ENCODE measurements at regions not wholly inside any gene's neighbourhood (a gene's known extent, or its start where the extent isn't known, plus 50 kb on each side); places are given as distances from the start of the nearest gene placed in this dataset.

- H3K4me3 ChIP-seq (ENCODE audit: low read depth, low read length), result no peak overlapping the region
- TF ChIP-seq, protein P1, sequence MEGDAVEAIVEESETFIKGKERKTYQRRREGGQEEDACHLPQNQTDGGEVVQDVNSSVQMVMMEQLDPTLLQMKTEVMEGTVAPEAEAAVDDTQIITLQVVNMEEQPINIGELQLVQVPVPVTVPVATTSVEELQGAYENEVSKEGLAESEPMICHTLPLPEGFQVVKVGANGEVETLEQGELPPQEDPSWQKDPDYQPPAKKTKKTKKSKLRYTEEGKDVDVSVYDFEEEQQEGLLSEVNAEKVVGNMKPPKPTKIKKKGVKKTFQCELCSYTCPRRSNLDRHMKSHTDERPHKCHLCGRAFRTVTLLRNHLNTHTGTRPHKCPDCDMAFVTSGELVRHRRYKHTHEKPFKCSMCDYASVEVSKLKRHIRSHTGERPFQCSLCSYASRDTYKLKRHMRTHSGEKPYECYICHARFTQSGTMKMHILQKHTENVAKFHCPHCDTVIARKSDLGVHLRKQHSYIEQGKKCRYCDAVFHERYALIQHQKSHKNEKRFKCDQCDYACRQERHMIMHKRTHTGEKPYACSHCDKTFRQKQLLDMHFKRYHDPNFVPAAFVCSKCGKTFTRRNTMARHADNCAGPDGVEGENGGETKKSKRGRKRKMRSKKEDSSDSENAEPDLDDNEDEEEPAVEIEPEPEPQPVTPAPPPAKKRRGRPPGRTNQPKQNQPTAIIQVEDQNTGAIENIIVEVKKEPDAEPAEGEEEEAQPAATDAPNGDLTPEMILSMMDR (conservative IDR thresholded peaks at IDR 0.05; ENCODE audit: low read depth, low read length), result no peak
- peak; percentile 87 for DNase-seq (ENCODE audit: low read depth)
Observed at GRCh38 chr1:228860911-228861831, 125.9 kb downstream of the RHOU start.

GRCh38 chr1:228861832-228862180, 126.5 kb downstream of the RHOU start:
- TF ChIP-seq, protein P1 (conservative IDR thresholded peaks at IDR 0.05; ENCODE audit: low read depth, low read length), result no peak

DNA sequence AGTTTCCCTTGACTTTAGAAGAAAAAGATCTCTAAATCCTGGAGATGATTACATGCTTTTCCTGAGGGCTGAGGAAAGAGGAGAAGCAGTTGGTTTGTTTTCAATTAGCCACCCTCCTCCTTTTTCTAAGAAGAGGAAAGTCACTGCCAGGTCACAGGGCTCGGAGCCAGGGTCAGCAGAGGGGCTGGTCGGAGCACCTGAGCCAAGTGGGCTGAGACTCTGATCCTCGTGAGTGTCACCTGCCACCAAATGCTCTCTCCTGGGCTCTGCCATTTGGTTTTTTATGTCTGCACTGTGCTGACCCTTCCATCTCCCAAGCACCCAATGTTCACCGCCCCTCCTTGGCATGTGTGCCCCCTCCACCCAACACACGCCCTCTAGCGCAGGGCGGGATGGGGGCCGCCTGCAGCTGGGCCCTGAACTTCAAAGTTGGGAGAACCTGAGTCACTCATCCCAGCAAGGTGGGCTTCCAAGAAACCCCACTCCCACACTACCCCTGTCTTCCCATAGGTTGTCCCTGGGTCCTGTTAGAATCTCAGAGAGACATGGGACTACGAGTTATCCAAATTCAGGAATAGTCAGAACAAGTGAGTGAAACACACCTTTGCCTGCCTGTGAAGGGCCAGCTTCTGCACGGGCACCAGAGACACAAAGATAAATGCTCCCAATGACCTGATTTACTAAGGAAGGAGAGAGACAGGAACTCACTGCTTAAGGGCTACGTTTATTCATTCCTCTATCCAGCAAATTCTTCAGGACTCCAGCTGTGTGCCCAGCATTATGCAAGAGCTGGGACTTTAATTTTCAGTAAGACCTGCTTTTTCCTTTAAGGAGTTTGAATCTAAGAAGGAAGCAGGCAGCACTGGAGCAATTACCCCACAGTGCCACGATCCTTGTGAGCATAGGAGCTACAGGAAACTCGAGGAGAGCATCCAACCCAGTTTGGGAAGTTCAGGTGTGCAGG, 127.5 kb downstream of the RHOU start:
- no peak for DNase-seq (ENCODE audit: low read depth)
- TF ChIP-seq, protein P1 (conservative IDR thresholded peaks at IDR 0.05; ENCODE audit: low read depth, low read length), result no peak
- no peak overlapping the region for H3K4me3 ChIP-seq (ENCODE audit: low read depth, low read length)

More at GRCh38 chr1:228861832-228862180, 126.5 kb downstream of the RHOU start:
- H3K4me3 ChIP-seq (ENCODE audit: low read depth, low read length), result no peak overlapping the region
- DNase-seq (ENCODE audit: low read depth), result no peak

DNA sequence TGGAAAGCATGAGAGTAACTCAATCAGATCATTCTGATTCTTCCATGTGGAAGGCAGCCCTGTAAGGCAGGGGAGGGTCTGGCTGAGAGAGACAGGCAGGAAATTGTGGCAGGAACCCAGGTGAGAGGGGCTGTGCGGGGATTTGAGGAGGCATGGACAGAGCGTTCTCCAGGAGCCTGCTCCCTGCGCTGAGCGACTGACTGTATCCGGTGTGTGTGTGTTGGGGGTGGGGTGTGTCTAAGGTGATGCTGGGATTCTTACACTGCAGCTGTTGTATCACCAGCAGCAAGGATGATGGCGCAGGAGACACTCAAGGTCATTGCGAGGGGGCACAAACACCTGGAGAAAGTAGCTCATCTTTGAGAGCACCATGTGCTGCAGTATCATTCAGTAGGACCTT, 128.5 kb downstream of the RHOU start:
- TF ChIP-seq, protein P1 (conservative IDR thresholded peaks at IDR 0.05; ENCODE audit: low read depth, low read length), result no peak
- no peak overlapping the region for H3K4me3 ChIP-seq (ENCODE audit: low read depth, low read length)
- DNase-seq (ENCODE audit: low read depth), result no peak

DNA sequence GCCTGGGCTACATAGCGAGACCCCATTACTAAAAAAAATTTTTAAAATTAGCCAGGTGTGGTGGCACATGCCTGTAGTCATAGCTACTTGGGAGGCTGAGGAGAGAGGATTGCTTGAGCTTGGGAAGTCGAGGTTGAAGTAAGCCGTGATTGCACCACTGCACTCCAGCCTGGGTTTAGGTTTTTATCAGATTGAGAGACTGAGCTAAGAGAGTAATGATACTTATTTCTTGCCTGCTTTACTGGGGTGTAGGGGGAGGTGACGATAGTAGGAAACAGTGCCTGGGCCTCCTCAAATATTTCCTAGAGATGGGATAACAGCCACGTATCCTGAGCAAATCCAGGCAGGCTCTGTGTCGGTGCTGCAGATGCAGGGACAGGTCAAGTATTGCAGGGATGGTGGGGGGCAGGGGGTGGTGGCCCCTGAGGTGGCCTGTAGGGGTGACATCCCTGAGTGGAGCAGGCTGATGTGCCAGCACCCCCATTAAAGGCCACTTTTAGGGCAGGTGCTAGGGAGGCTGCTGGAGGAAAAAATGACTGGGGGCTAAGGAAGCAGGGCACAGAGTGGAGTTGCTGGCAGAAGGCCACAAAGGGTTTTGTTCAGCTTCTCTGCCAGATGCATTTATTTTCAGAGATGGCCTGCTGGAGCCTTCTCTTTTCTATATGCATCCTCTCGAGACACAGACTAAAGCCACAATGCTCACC, 130.5 kb downstream of the RHOU start:
- TF ChIP-seq, protein P1 (conservative IDR thresholded peaks at IDR 0.05; ENCODE audit: low read depth, low read length), result no peak
- H3K4me3 ChIP-seq (ENCODE audit: low read depth, low read length), result no peak overlapping the region
- DNase-seq (ENCODE audit: low read depth), result no peak

DNA sequence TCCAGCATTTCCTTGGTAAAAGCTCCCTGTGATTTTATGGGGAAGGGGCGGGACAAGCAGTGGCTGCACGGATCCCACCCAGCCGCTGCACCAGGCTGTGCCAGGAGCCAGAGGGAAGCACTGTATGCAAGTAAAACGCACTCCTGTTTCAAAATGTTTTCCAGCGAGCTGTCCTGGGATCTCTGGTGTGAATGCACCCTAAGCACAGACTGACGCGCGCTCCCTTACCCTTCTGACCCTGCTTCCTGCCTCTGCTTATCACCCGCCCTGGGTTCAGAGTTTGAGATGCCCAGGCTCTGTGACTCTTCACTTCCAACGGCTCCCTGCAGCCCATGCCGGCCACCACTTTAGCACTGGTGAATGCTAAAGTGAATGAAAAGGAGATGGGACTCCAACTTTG, 131.2 kb downstream of the RHOU start:
- TF ChIP-seq, protein P1 (conservative IDR thresholded peaks at IDR 0.05; ENCODE audit: low read depth, low read length), result no peak
- no peak for DNase-seq (ENCODE audit: low read depth)
- no peak overlapping the region for H3K4me3 ChIP-seq (ENCODE audit: low read depth, low read length)
